ENCODE measurements at regions not wholly inside any gene's neighbourhood (a gene's known extent, or its start where the extent isn't known, plus 50 kb on each side); places are given as distances from the start of the nearest gene placed in this dataset.
"Not testable (repeated sequence)": the region's sequence is repeated elsewhere in the genome, so short reads cannot be mapped to it uniquely, and the experiment has no call there.

DNA sequence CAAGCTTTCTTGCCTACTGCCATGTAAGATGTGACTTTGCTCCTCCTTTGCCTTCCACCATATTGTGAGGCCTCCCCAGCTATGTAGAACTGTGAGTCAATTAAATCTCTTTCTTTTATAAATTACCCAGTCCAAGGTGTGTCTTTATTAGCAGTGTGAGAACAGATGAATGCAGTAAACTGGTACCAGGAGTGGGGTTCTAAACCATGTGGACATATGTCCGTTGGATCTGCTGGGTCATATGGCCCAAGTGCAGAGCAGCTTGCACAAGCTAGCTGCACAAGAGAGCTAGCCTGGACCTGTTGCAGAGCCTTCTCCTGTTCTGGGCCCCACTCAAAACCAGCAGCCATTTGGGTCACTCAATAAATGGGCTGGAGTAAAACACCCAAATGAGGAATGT lies 177.1 kb downstream of the HIPK3 start:
- no peak for DNase-seq (ENCODE audit: low read depth in 4 of 4, low spot score in 3 of 4)

DNA sequence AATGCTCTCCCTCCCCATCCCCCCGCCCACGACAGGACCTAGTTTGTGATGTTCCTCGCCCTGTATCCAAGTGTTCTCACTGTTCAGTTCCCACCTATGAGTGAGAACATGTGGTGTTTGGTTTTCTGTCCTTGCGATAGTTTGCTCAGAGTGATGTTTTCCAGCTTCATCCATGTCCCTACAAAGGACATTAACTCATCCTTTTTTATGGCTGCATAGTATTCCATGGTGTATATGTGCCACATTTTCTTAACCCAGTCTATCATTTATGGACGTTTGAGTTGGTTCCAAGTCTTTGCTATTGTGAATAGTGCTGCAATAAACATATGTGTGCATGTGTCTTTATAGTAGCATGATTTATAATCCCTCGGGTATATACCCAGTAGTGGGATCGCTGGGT lies 171.3 kb downstream of the HIPK3 start:
- not testable (repeated sequence) for DNase-seq (ENCODE audit: low read depth in 4 of 4, low spot score in 3 of 4)

DNA sequence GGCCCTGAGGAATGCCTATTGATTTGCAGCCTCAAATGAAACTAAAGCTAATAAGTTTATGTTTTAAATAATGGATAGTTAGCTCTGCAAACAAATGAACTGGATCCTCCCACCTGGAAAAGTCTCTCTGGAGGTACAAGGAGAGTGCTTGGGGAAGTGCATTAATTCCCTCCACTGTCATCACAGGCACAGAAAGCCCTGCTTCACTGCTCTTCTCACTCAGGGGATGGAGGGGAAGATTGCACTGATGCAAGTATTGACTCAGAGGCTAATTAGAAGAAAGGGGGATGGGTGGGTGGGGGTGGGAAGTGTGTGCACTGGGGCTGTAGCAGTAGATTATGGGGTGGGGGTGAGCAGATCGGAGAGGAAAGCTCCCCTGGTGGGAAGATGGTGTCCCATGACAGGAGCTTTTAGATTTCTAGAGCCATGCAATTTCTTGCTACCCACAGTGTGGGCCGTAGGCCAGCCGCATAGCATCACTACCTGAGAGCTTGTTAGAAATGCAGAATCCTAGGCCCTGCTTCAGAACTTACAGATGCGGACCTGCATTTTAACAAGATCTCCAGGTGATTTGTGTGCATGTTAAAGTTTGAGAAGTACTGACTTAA lies 163.9 kb downstream of the HIPK3 start:
- DNase-seq (ENCODE audit: low read depth in 4 of 4, low spot score in 3 of 4) = no peak

DNA sequence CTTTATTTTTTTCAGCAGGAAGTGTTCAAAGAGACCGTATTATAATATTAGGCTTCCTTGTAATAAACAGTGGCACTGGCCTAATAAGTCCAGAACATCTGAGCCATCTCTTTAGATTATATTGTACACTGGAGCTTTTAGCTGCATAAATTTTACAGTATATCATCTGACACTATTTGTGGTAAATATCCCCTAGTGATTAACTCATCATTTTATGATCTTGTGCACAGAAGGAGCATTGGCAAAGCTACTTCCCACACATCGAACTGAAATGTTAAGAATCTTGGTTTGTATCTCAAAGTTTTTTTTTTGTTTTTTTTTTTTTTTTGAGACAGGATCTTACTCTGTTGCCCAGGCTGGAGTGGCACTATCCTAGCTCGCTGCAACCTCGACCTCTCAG lies 162.7 kb downstream of the HIPK3 start:
- DNase-seq (ENCODE audit: low read depth in 4 of 4, low spot score in 3 of 4) = no peak

DNA sequence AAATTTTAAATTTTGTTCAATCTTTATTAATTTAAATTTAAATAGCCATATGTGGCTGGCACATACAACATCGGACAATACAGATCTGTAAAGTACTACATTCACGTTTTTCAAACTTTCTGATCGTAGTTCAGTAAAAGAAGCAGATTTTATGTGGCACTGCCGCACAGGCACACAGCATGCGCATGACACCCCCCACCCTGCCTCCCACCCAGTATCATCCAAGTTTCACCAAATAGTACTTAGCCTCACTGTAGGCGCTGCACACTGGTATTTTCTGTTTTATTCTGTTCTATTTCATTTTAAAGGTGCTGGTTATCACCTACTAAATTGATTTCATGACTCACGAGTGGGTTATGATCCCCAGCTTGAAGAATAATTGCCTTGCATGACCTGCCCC lies 159.9 kb downstream of the HIPK3 start:
- DNase-seq (ENCODE audit: low read depth in 4 of 4, low spot score in 3 of 4) = no peak

DNA sequence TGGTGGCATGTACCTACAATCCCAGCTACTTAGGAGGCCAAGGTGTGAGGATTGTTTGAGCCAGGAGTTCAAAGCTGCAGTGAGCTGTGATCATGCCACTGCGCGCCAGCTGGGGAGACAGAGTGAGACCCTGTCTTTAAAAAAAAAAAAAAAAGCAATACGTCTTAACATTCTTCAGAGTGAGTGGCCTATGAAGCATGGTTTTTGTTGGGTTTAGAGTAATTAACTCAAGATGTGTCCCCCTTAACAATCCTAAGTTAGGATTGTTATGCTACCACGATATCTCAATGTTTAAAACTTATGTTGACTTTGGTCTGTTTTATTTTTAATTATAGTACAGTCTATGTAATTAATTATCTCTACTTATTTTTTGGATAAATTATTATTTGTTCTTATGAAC lies 156.1 kb downstream of the HIPK3 start:
- no peak for DNase-seq (ENCODE audit: low read depth in 4 of 4, low spot score in 3 of 4)

DNA sequence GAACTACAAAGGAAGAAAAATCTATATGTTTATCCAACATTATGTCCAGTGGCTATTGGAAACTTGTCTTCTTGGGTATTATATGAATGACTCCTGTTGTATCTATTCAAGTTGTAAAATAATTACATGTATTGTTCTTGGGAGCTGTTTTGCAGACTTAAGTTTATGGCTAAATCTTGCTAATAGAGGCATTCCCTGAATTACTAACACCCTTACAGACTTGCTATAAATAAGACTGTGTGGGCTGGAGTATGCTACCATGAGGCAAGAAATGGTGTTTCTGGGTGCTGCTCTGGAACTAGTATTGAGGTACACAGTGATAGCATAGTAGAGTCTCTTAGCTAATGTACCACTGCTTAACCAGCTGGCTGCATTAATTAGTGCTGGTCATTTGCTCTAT lies 155.1 kb downstream of the HIPK3 start:
- no peak for DNase-seq (ENCODE audit: low read depth in 4 of 4, low spot score in 3 of 4)

DNA sequence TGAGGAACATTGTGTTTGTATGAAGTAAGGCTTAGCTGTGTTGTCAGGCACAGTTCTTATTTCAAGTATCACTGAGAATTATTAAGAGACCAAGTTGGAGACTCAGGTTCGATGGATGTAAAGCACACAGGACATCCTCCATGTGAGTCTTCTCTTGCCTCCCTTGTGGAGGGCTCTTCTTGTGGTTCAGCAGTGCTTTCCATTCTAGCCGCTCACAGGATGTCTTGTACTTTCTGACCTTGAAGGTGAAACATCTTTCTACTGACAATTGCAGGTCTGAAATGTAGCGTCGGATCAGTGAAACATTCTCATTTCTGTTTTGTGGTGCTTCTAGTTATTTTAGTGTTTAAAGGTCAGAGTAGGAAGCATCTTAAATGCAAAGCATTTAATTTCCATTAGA lies 154.6 kb downstream of the HIPK3 start:
- DNase-seq (ENCODE audit: low read depth in 4 of 4, low spot score in 3 of 4) = no peak

DNA sequence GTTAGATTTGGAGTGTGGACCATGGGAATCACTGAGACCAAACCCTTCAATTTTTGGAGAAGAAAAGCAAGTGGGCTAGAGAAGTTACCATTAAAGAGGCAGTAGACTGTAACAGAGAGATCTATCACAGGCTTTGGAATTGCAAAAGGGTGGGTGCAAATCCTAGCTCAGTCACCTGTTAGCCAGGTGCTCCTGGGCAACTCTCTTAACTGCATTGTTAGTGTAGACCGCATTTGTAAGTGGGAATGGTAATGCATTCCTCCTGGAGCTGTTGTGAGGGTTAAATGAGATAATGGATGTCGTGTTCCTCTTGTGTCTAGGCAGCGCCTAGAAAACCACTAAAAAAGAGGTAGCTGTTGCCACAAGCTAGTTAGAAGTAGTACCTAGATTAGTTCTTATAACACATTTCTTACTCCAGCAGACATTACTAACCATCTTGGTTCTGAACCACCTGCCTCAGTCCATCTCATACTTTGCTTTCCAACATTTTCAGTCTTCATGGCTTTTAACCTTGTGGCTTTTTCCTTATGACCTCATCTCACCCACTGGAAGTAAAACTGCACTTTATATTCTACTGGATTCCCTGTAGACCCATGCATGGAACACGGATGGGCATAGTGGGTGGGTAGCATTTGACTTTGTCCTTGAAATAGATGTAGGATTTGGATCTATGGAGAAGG lies 153.0 kb downstream of the HIPK3 start:
- DNase-seq (ENCODE audit: low read depth in 4 of 4, low spot score in 3 of 4) = no peak
